Endothelial cell of umbilical vein (primary cell): ENCODE measurements at regions not wholly inside any gene's neighbourhood (a gene's known extent, or its start where the extent isn't known, plus 50 kb on each side); places are given as distances from the start of the nearest gene placed in this dataset.

Experiments
- EZH2 ChIP-seq: IDR thresholded peaks from 2 replicates; pipeline ENCODE4 v1.6.1; 2012; ENCODE audit warnings: borderline replicate concordance, low read depth, mild to moderate bottlenecking, moderate library complexity, low read length, inconsistent platforms; ENCODE audit not compliant: severe bottlenecking
- POLR2A ChIP-seq: IDR thresholded peaks from 2 replicates; pipeline ENCODE4 v1.6.1; 2012; ENCODE audit warnings: low read depth, mild to moderate bottlenecking, control low read depth, low read length
- POLR2AphosphoS5 ChIP-seq: IDR thresholded peaks from 2 replicates; pipeline ENCODE4 v1.6.1; 2012; ENCODE audit warnings: low read depth, mild to moderate bottlenecking, control low read depth, low read length, moderate library complexity; ENCODE audit not compliant: insufficient read depth
- TF ChIP-seq, protein P1 (sequence below), 2 donors: IDR thresholded peaks; 1 replicate in 1 of 2; 2 replicates in 1 of 2; pipeline ENCODE4 v1.5.1; 2011; ENCODE audit warnings: low read length in 2 of 2, mild to moderate bottlenecking in 2 of 2, moderate library complexity in 2 of 2, control low read depth in 1 of 2, inconsistent platforms in 1 of 2, low read depth in 1 of 2; ENCODE audit not compliant: insufficient read depth in 1 of 2; ENCODE audit errors: extremely low read depth in 1 of 2

DNA sequence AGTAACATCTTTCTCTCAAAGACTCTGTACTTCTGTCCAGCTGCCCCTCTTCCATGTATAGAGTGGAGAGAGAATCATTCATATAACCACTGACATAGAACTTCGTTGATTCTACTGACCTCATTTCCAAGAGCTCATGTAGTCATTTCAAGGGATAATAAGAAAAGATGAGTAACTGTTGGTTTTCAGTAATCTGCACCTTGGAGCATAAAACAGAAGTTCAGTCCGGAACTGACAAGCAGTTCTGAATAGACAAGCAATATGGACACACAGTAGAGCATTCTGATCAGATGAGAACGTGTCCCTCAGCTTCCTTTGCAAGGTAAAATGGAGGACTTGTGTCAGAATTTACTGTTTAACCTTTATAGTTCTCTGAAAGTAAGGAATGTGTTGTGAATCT, 847.1 kb downstream of the REEP3 start:
- TF ChIP-seq EZH2 = no peak
- TF ChIP-seq, protein P1, sequence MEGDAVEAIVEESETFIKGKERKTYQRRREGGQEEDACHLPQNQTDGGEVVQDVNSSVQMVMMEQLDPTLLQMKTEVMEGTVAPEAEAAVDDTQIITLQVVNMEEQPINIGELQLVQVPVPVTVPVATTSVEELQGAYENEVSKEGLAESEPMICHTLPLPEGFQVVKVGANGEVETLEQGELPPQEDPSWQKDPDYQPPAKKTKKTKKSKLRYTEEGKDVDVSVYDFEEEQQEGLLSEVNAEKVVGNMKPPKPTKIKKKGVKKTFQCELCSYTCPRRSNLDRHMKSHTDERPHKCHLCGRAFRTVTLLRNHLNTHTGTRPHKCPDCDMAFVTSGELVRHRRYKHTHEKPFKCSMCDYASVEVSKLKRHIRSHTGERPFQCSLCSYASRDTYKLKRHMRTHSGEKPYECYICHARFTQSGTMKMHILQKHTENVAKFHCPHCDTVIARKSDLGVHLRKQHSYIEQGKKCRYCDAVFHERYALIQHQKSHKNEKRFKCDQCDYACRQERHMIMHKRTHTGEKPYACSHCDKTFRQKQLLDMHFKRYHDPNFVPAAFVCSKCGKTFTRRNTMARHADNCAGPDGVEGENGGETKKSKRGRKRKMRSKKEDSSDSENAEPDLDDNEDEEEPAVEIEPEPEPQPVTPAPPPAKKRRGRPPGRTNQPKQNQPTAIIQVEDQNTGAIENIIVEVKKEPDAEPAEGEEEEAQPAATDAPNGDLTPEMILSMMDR (IDR thresholded peaks at IDR 0.05; ENCODE audit: extremely low read depth in 1 of 2, insufficient read depth in 1 of 2, low read depth in 1 of 2, low read length in 2 of 2) = no peak
- no peak for TF ChIP-seq POLR2A
- no peak for TF ChIP-seq POLR2AphosphoS5
